ENCODE measurements at regions not wholly inside any gene's neighbourhood (a gene's known extent, or its start where the extent isn't known, plus 50 kb on each side); places are given as distances from the start of the nearest gene placed in this dataset.

- TF ChIP-seq EZH2phosphoT487 (conservative IDR thresholded peaks at IDR 0.05; ENCODE audit: low read length): no peak
- no peak for TF ChIP-seq CTCF (IDR thresholded peaks at IDR 0.05; ENCODE audit: insufficient read depth, low read length, poor library complexity, severe bottlenecking)
Observed at GRCh38 chr5:7014611-7015010, 301.4 kb downstream of the TENT4A start.

All from SU-DHL-6 (cell line).